Type B pancreatic cell (in vitro differentiated cells): ENCODE measurements at regions not wholly inside any gene's neighbourhood (a gene's known extent, or its start where the extent isn't known, plus 50 kb on each side); places are given as distances from the start of the nearest gene placed in this dataset.

ENCODE experiments used
- DNase-seq: peaks from one replicate; pipeline ENCODE4 v3.0.0; 2021; ENCODE audit warnings: mixed read lengths; ENCODE audit not compliant: unreplicated experiment; ENCODE audit errors: extremely low spot score
- H3K27ac Mint-ChIP-seq: 2 replicates; pipeline ENCODE4 v1.8.0; 2021; ENCODE audit warnings: mild to moderate bottlenecking, mixed read lengths
- H3K27me3 Mint-ChIP-seq: 2 replicates; pipeline ENCODE4 v1.8.0; 2021; ENCODE audit warnings: mixed read lengths
- H3K36me3 Mint-ChIP-seq: 2 replicates; pipeline ENCODE4 v1.8.0; 2021; ENCODE audit warnings: mixed read lengths
- H3K4me1 Mint-ChIP-seq: one replicate; pipeline ENCODE4 v1.8.0; 2021; ENCODE audit warnings: mixed read lengths; ENCODE audit not compliant: unreplicated experiment
- H3K4me3 Mint-ChIP-seq: 2 replicates; pipeline ENCODE4 v1.8.0; 2021; ENCODE audit warnings: mild to moderate bottlenecking, mixed read lengths
- H3K9me3 Mint-ChIP-seq: 2 replicates; pipeline ENCODE4 v1.8.0; 2021; ENCODE audit warnings: mixed read lengths
- CTCF ChIP-seq: fragments of 200-600 bp; sonication (generic); conservative IDR thresholded peaks from 2 replicates; pipeline ENCODE4 v1.5.0; 2021; ENCODE audit warnings: antibody characterized with exemption, mild to moderate bottlenecking

- no peak for TF ChIP-seq CTCF
- no peaks in the 10 kb centered on the region for H3K36me3 Mint-ChIP-seq
- no peak for DNase-seq
- H3K9me3 Mint-ChIP-seq, result peaks cover 5% of the 10 kb centered on the region
- peaks cover 7% of the 10 kb centered on the region for H3K4me1 Mint-ChIP-seq
- H3K27ac Mint-ChIP-seq, result no peak overlapping the region
- H3K4me3 Mint-ChIP-seq, result no peak overlapping the region
- peaks cover 41% of the 10 kb centered on the region for H3K27me3 Mint-ChIP-seq
Measured at GRCh38 chr11:43545610-43546009, 134.9 kb upstream of the HSD17B12 start.

GRCh38 chr11:43546561-43547429 is 133.7 kb upstream of the HSD17B12 start:
- peak overlapping the region; percentile 75 for H3K27ac Mint-ChIP-seq
- peaks cover 50% of the 10 kb centered on the region for H3K27me3 Mint-ChIP-seq
- peak overlapping the region; percentile 79 for H3K4me3 Mint-ChIP-seq
- no peak for DNase-seq
- no peak for TF ChIP-seq CTCF
- peaks cover 7% of the 10 kb centered on the region for H3K4me1 Mint-ChIP-seq
- H3K36me3 Mint-ChIP-seq, result no peaks in the 10 kb centered on the region
- peaks cover 5% of the 10 kb centered on the region for H3K9me3 Mint-ChIP-seq

GRCh38 chr11:43547430-43547831 is 133.1 kb upstream of the HSD17B12 start:
- Mint-ChIP-seq H3K27ac (no peak overlapping the region), H3K27me3 (peaks cover 50% of the 10 kb centered on the region), H3K9me3 (peaks cover 5% of the 10 kb centered on the region), H3K4me1 (peaks cover 7% of the 10 kb centered on the region), H3K36me3 (no peaks in the 10 kb centered on the region), H3K4me3 (peak overlapping the region; percentile 79)
- no peak for TF ChIP-seq CTCF
- no peak for DNase-seq

GRCh38 chr11:43547889-43548381 is 132.6 kb upstream of the HSD17B12 start:
- no peak for DNase-seq
- H3K27ac Mint-ChIP-seq, result no peak overlapping the region
- H3K9me3 Mint-ChIP-seq, result peaks cover 5% of the 10 kb centered on the region
- peaks cover 3% of the 10 kb centered on the region for H3K4me1 Mint-ChIP-seq
- H3K4me3 Mint-ChIP-seq, result no peak overlapping the region
- peaks cover 51% of the 10 kb centered on the region for H3K27me3 Mint-ChIP-seq
- TF ChIP-seq CTCF, result no peak
- H3K36me3 Mint-ChIP-seq, result no peaks in the 10 kb centered on the region

GRCh38 chr11:43548916-43549315 is 131.6 kb upstream of the HSD17B12 start:
- Mint-ChIP-seq H3K36me3 (no peaks in the 10 kb centered on the region), H3K9me3 (peaks cover 5% of the 10 kb centered on the region), H3K27me3 (peaks cover 61% of the 10 kb centered on the region), H3K27ac (no peak overlapping the region), H3K4me3 (no peak overlapping the region), H3K4me1 (peaks cover 10% of the 10 kb centered on the region)
- DNase-seq, result no peak
- no peak for TF ChIP-seq CTCF
